ENCODE measurements at regions not wholly inside any gene's neighbourhood (a gene's known extent, or its start where the extent isn't known, plus 50 kb on each side); places are given as distances from the start of the nearest gene placed in this dataset.
"Not testable (repeated sequence)": the region's sequence is repeated elsewhere in the genome, so short reads cannot be mapped to it uniquely, and the experiment has no call there.

DNA sequence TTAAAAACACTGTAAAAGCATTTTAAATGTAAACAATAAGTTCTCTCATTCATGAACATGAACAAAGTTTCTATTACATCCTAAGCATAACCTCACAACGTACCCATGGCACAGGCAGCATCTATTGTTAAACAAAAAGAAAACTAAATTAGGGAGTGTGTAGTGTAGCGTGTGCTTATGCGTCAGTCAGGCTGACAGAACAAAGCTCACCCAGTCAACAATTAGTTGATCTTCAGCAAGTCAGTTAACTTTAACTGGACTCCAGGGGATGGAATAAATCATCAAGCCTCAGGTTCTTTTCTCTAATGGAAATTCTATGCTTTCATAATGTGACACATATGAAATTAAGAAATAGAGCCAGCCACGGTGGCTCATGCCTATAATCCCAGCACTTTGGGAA, 91.6 kb upstream of the ODAD2 start:
- no peak for TF ChIP-seq POLR2A (IDR thresholded peaks at IDR 0.05; ENCODE audit: low read depth, low read length)
- no peak for TF ChIP-seq TAF1 (IDR thresholded peaks at IDR 0.05; ENCODE audit: low read depth, low read length)
- TF ChIP-seq SPI1 (IDR thresholded peaks at IDR 0.05; ENCODE audit: low read depth, low read length), result no peak
- TF ChIP-seq POLR2AphosphoS5 (IDR thresholded peaks at IDR 0.05; ENCODE audit: low read depth, low read length), result no peak
- TF ChIP-seq PAX5 (IDR thresholded peaks at IDR 0.05; ENCODE audit: insufficient read depth, low read length, severe bottlenecking), result no peak
- no peak for TF ChIP-seq POU2F2 (IDR thresholded peaks at IDR 0.05; ENCODE audit: low read depth, low read length)
- DNase-seq (ENCODE audit: insufficient read length, low spot score) (no peak), FAIRE-seq (no peak)

DNA sequence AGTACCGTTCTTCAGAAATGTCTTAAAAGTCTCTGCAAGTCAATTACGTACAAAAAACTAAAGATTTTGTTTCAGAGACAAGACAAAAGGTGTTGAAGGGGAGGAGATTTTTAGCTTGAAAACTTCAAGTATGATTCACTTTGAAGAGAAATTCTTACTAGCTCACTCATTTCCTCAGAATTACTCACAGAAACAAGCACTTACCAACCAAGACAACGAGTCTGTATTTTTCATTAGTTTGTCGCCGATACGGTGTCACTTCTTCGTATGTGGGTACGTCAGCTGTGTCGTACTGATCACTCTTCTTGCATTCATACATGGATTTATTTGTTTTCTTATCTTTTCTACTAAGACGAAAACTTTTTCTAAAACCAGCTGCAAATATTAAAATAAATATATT, 90.6 kb upstream of the ODAD2 start:
- no peak for TF ChIP-seq TAF1 (IDR thresholded peaks at IDR 0.05; ENCODE audit: low read depth, low read length)
- TF ChIP-seq PAX5 (IDR thresholded peaks at IDR 0.05; ENCODE audit: insufficient read depth, low read length, severe bottlenecking), result no peak
- TF ChIP-seq POLR2A (IDR thresholded peaks at IDR 0.05; ENCODE audit: low read depth, low read length), result no peak
- no peak for TF ChIP-seq POLR2AphosphoS5 (IDR thresholded peaks at IDR 0.05; ENCODE audit: low read depth, low read length)
- TF ChIP-seq SPI1 (IDR thresholded peaks at IDR 0.05; ENCODE audit: low read depth, low read length), result no peak
- TF ChIP-seq POU2F2 (IDR thresholded peaks at IDR 0.05; ENCODE audit: low read depth, low read length), result no peak
- no peak for DNase-seq (ENCODE audit: insufficient read length, low spot score)
- no peak for FAIRE-seq

DNA sequence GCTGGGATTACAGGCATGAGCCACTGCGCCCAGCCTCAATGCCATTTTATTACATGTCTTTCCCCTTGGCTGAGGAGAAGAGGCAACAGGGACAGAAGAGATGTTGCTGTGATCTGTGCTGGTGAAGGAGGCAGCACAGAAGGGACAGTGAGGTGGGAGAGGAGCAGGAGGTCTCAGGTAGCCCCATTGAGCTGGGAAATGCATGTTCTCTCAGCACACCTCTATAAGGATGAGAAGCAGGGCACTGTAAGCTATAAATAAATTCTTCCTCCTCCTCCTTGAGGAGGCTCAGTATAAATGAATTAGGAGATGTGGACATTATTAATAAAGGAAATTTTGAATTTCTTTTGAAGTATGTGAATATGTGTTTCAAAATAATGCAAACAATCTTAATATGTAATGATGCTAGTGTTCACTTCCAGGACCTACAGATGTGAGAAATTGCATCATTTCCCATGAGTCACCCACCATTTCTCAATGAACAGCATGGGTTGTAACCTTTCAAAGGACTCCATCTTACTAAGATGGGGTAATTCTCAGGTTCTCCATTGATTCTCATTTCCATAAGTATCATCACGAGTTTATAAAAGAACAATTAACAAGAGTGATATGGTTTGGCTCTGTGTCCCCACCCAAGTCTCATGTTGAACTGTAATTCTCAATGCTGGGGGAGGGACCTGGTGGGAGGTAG, 88.9 kb upstream of the ODAD2 start:
- FAIRE-seq (no peak), DNase-seq (ENCODE audit: insufficient read length, low spot score) (no peak)
- no peak for TF ChIP-seq POLR2AphosphoS5 (IDR thresholded peaks at IDR 0.05; ENCODE audit: low read depth, low read length)
- TF ChIP-seq POLR2A (IDR thresholded peaks at IDR 0.05; ENCODE audit: low read depth, low read length), result no peak
- no peak for TF ChIP-seq SPI1 (IDR thresholded peaks at IDR 0.05; ENCODE audit: low read depth, low read length)
- no peak for TF ChIP-seq POU2F2 (IDR thresholded peaks at IDR 0.05; ENCODE audit: low read depth, low read length)
- no peak for TF ChIP-seq TAF1 (IDR thresholded peaks at IDR 0.05; ENCODE audit: low read depth, low read length)
- TF ChIP-seq PAX5 (IDR thresholded peaks at IDR 0.05; ENCODE audit: insufficient read depth, low read length, severe bottlenecking), result no peak

DNA sequence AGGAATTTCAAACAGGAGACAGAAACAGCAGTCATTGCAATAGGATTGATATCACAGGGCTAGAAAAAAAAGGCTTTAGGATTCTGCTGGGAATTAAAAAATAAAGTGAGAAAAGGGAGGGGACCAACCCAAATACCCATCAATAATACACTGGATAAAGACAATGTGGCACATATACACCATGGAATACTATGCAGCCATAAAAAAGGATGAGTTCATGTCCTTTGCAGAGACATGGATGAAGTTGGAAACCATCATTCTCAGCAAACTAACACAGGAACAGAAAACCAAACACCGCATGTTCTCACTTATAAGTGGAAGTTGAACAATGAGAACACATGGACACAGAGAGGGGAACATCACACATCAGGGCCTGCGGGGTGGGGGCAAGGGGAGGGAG, 86.9 kb upstream of the ODAD2 start:
- FAIRE-seq; DNase-seq (ENCODE audit: insufficient read length, low spot score): not testable (repeated sequence)

DNA sequence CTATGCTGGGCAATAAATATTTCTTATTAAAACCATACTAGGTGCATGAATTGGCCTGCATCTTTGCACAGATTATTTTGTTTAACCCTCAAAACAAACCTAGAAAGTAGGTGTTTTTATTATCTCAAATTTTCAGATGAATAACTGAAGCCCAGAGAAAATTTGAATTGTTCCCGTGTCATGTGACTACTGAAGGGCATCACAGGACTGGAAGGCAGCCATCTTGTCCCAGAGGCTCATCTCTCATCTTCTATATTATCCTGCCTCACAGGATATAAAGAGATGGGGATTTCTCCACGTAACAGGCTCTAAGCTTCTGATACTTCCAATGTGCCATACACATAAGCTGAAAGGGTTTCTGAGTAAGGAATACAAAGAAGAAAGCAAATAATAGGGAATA, 84.0 kb upstream of the ODAD2 start:
- no peak for TF ChIP-seq PAX5 (IDR thresholded peaks at IDR 0.05; ENCODE audit: insufficient read depth, low read length, severe bottlenecking)
- TF ChIP-seq SPI1 (IDR thresholded peaks at IDR 0.05; ENCODE audit: low read depth, low read length), result no peak
- TF ChIP-seq POU2F2 (IDR thresholded peaks at IDR 0.05; ENCODE audit: low read depth, low read length), result no peak
- no peak for TF ChIP-seq POLR2AphosphoS5 (IDR thresholded peaks at IDR 0.05; ENCODE audit: low read depth, low read length)
- no peak for TF ChIP-seq TAF1 (IDR thresholded peaks at IDR 0.05; ENCODE audit: low read depth, low read length)
- TF ChIP-seq POLR2A (IDR thresholded peaks at IDR 0.05; ENCODE audit: low read depth, low read length), result no peak
- FAIRE-seq, result no peak
- no peak for DNase-seq (ENCODE audit: insufficient read length, low spot score)

DNA sequence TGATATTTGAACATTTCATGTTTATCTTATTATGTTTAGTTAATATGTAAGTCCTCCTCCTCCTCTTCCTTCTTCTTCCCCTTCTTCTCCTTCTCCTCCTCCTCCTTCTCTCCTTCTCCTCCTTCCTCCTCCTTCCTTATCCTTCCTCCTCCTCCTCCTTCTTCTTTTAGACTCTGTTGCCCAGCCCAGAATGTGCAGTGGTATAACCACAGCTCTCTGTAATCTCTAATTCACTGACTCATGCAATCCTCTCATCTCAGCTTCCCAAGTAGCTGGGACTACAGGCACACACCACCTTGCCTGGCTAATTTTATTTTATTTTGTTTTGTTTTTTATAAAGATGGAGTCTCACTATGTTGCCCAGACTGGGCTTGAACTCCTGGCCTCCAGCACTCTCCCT, 83.4 kb upstream of the ODAD2 start:
- no peak for FAIRE-seq
- TF ChIP-seq POU2F2 (IDR thresholded peaks at IDR 0.05; ENCODE audit: low read depth, low read length) (no peak), POLR2AphosphoS5 (IDR thresholded peaks at IDR 0.05; ENCODE audit: low read depth, low read length) (no peak), SPI1 (IDR thresholded peaks at IDR 0.05; ENCODE audit: low read depth, low read length) (no peak), PAX5 (IDR thresholded peaks at IDR 0.05; ENCODE audit: insufficient read depth, low read length, severe bottlenecking) (no peak), TAF1 (IDR thresholded peaks at IDR 0.05; ENCODE audit: low read depth, low read length) (no peak), POLR2A (IDR thresholded peaks at IDR 0.05; ENCODE audit: low read depth, low read length) (no peak)
- DNase-seq (ENCODE audit: insufficient read length, low spot score), result no peak

DNA sequence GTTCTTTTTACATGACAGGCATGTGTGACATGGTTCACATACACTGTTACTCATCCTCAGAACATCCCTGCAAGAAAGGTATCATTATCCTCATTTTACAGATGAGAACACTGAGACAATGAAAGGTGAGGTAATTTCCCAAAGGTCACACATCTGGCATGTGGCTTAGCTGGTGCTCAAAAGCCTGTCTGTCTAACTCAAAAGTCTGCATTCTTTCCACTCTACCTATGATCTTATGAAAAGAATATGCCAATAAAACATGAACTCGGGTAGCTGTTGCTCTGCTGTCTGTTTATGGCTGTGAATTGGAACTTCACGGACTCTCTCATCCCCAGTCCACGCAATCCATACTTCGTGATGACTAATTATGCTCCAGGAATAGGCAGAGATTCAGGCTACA, 79.0 kb upstream of the ODAD2 start:
- no peak for FAIRE-seq
- DNase-seq (ENCODE audit: insufficient read length, low spot score), result no peak
- TF ChIP-seq POLR2A (IDR thresholded peaks at IDR 0.05; ENCODE audit: low read depth, low read length) (no peak), PAX5 (IDR thresholded peaks at IDR 0.05; ENCODE audit: insufficient read depth, low read length, severe bottlenecking) (no peak), SPI1 (IDR thresholded peaks at IDR 0.05; ENCODE audit: low read depth, low read length) (no peak), POLR2AphosphoS5 (IDR thresholded peaks at IDR 0.05; ENCODE audit: low read depth, low read length) (no peak), POU2F2 (IDR thresholded peaks at IDR 0.05; ENCODE audit: low read depth, low read length) (no peak), TAF1 (IDR thresholded peaks at IDR 0.05; ENCODE audit: low read depth, low read length) (no peak)

DNA sequence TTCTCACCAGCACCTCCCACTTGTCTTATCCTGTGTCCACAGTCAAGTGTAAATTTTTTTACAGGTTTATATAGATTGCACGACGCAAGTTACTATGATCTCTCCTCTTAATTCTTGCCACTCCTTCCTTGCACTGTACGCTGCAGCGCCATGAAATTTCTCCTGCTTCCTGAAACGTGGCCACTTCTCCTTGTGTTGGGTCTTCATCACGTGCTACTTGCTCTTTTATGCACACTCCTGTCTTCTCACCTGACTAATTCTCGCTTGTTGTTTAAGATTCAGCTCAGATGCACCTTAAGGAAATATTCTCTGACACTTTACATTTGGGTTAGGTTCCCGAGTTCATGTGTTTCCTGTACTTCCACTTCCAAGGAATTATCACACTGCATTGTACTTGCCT, 76.5 kb upstream of the ODAD2 start:
- DNase-seq (ENCODE audit: insufficient read length, low spot score) (no peak), FAIRE-seq (no peak)
- TF ChIP-seq TAF1 (IDR thresholded peaks at IDR 0.05; ENCODE audit: low read depth, low read length), result no peak
- TF ChIP-seq SPI1 (IDR thresholded peaks at IDR 0.05; ENCODE audit: low read depth, low read length), result no peak
- no peak for TF ChIP-seq POLR2AphosphoS5 (IDR thresholded peaks at IDR 0.05; ENCODE audit: low read depth, low read length)
- no peak for TF ChIP-seq PAX5 (IDR thresholded peaks at IDR 0.05; ENCODE audit: insufficient read depth, low read length, severe bottlenecking)
- no peak for TF ChIP-seq POU2F2 (IDR thresholded peaks at IDR 0.05; ENCODE audit: low read depth, low read length)
- no peak for TF ChIP-seq POLR2A (IDR thresholded peaks at IDR 0.05; ENCODE audit: low read depth, low read length)

DNA sequence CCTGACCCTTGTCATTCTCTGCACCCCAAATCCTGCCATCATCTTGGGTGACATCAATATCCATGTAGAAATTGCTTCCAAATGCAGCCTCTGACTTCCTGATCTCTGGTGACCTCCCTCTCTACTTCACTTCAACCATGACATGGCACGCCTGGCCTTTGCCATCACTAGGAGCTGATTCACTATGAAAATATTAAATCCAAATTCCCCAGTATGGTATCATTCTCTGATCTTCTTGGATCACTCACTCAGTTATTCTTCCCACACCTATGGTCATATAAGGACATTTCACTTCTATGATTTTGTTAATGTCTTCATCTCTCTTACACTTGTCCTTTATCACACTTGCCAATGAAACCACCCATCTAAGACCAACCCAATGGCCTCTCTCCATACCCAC, 73.7 kb upstream of the ODAD2 start:
- DNase-seq (ENCODE audit: insufficient read length, low spot score) (no peak), FAIRE-seq (no peak)
- no peak for TF ChIP-seq PAX5 (IDR thresholded peaks at IDR 0.05; ENCODE audit: insufficient read depth, low read length, severe bottlenecking)
- no peak for TF ChIP-seq TAF1 (IDR thresholded peaks at IDR 0.05; ENCODE audit: low read depth, low read length)
- TF ChIP-seq POU2F2 (IDR thresholded peaks at IDR 0.05; ENCODE audit: low read depth, low read length), result no peak
- TF ChIP-seq POLR2AphosphoS5 (IDR thresholded peaks at IDR 0.05; ENCODE audit: low read depth, low read length), result no peak

DNA sequence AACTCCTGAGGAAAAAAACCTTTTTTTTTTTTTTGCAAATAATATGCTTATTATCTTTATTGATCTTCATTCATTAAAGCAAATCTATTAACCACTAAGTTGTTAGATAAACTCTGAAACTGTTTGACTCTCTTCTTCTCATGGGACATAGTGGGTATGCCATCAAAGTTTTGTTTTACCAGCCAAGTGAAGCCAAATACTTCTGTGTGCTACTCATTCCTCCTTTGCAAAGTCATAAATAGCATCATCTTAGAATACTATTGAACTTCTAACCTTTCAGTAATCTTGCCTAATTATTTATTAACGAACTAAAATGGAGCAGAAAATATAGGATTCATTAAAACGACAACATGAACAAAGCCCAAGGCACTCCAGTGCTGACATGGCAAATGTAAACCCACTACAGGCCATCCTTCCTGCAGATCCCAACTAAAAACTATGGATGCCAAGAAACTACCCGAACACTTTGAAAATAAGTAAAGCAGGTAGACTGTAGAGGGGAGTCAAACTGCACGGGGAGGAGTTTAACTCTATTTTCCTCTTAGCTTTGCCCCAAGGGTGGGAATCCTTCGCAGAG, 61.2 kb upstream of the ODAD2 start:
- FAIRE-seq (no peak), DNase-seq (ENCODE audit: insufficient read length, low spot score) (no peak)
- TF ChIP-seq TAF1 (IDR thresholded peaks at IDR 0.05; ENCODE audit: low read depth, low read length) (no peak), SPI1 (IDR thresholded peaks at IDR 0.05; ENCODE audit: low read depth, low read length) (no peak), PAX5 (IDR thresholded peaks at IDR 0.05; ENCODE audit: insufficient read depth, low read length, severe bottlenecking) (no peak), POLR2AphosphoS5 (IDR thresholded peaks at IDR 0.05; ENCODE audit: low read depth, low read length) (no peak), POLR2A (IDR thresholded peaks at IDR 0.05; ENCODE audit: low read depth, low read length) (no peak), POU2F2 (IDR thresholded peaks at IDR 0.05; ENCODE audit: low read depth, low read length) (no peak)

All from GM12891 (cell line).